K562 (cell line): ENCODE measurements at regions not wholly inside any gene's neighbourhood (a gene's known extent, or its start where the extent isn't known, plus 50 kb on each side); places are given as distances from the start of the nearest gene placed in this dataset.

Source experiments
- ARNT ChIP-seq, 2 experiments: fragments of 450-650 bp; IDR thresholded peaks; 2 replicates each; pipeline ENCODE4 v1.6.1; 2016; ENCODE audit warnings: mild to moderate bottlenecking in 1 of 2
- CBX8 ChIP-seq: fragments of 200-600 bp; sonication (generic); IDR thresholded peaks from 2 replicates; pipeline ENCODE4 v1.6.1; 2012; ENCODE audit warnings: borderline replicate concordance, mixed run types, low read depth, mild to moderate bottlenecking, moderate library complexity, mixed read lengths, low read length, control low read depth, inconsistent platforms; ENCODE audit not compliant: poor library complexity, severe bottlenecking; ENCODE audit errors: extremely low read depth
- CHD7 ChIP-seq: fragments of 200-600 bp; sonication (generic); IDR thresholded peaks from one replicate; pipeline ENCODE4 v1.6.1; 2012; ENCODE audit warnings: mild to moderate bottlenecking, low read depth, low read length, inconsistent platforms
- CTBP1 ChIP-seq: fragments of 450-650 bp; IDR thresholded peaks from 2 replicates; pipeline ENCODE4 v1.6.1; 2016; ENCODE audit warnings: borderline replicate concordance
- E2F3 ChIP-seq: fragments of 250-450 bp; sonication (Bioruptor Pico); IDR thresholded peaks from 2 replicates; pipeline ENCODE4 v1.4.0; 2020; ENCODE audit warnings: mild to moderate bottlenecking
- EP300 ChIP-seq: IDR thresholded peaks from 2 replicates; pipeline ENCODE4 v1.6.1; 2012; ENCODE audit warnings: low read length, improper control_type of control experiment
- FOXO4 ChIP-seq: fragments of 450-650 bp; formaldehyde crosslinking; IDR thresholded peaks from 2 replicates; pipeline ENCODE4 v1.4.0; 2020; ENCODE audit warnings: mild to moderate bottlenecking, moderate library complexity
- MAFF ChIP-seq: IDR thresholded peaks from 2 replicates; pipeline ENCODE4 v1.6.1; 2012; ENCODE audit warnings: low read length, improper control_type of control experiment
- PCBP2 ChIP-seq: fragments of 200-400 bp; formaldehyde crosslinking; IDR thresholded peaks from 2 replicates; pipeline ENCODE4 v1.6.1; 2018; ENCODE audit warnings: low read length, low read depth, mild to moderate bottlenecking, moderate library complexity; ENCODE audit not compliant: poor library complexity, severe bottlenecking
- PYGO2 ChIP-seq: fragments of 450-650 bp; IDR thresholded peaks from 2 replicates; pipeline ENCODE4 v1.6.1; 2016; ENCODE audit warnings: mild to moderate bottlenecking, missing genetic modification characterization, moderate library complexity, missing compliant biosample characterization
- SPI1 ChIP-seq: IDR thresholded peaks from 2 replicates; pipeline ENCODE4 v1.6.1; 2011; ENCODE audit warnings: low read depth, low read length, control low read depth, borderline replicate concordance
- TEAD1 ChIP-seq, 2 experiments: fragments of 450-650 bp in 1 of 2; sonication (generic) in 1 of 2; formaldehyde crosslinking; IDR thresholded peaks; 2 replicates each; pipeline versions ENCODE4 v1.4.0 to v1.8.0; 2020 to 2022; ENCODE audit warnings: mild to moderate bottlenecking in 2 of 2, missing genetic modification reagents in 1 of 2

- TF ChIP-seq CHD7 (no peak), E2F3 (no peak), CBX8 (no peak), SPI1 (no peak), EP300 (no peak), PYGO2 (tag) (no peak), CTBP1 (no peak), PCBP2 (no peak), TEAD1 (CRISPR knock-in tag; IDR thresholded peaks at IDR 0.05) (no peak), MAFF (no peak), FOXO4 (no peak), ARNT (IDR thresholded peaks at IDR 0.05) (no peak)
Observed at GRCh38 chr4:114497116-114497515, 101.5 kb upstream of the UGT8 start.
